SK-N-MC (cell line): ENCODE measurements at regions not wholly inside any gene's neighbourhood (a gene's known extent, or its start where the extent isn't known, plus 50 kb on each side); places are given as distances from the start of the nearest gene placed in this dataset.

Source experiments
- EZH2 ChIP-seq: fragments of 200-600 bp; sonication (generic); IDR thresholded peaks from one replicate; pipeline ENCODE4 v1.6.1; 2017; ENCODE audit warnings: antibody characterized with exemption
- FOXP2 ChIP-seq: optimal IDR thresholded peaks from 2 replicates; pipeline ENCODE3; 2011; ENCODE audit warnings: mild to moderate bottlenecking, moderate library complexity; ENCODE audit not compliant: insufficient read depth; ENCODE audit errors: extremely low read length, control extremely low read depth
- POLR2AphosphoS5 ChIP-seq: IDR thresholded peaks from 2 replicates; pipeline ENCODE4 v1.6.1; 2012; ENCODE audit warnings: mild to moderate bottlenecking, low read depth, low read length, borderline replicate concordance

- TF ChIP-seq POLR2AphosphoS5 (no peak), EZH2 (no peak), FOXP2 (no peak)
Observed at GRCh38 chr15:67940324-67940719, 100.5 kb upstream of the RNU6-1 start.
